PC-3 (cell line): ENCODE measurements at regions not wholly inside any gene's neighbourhood (a gene's known extent, or its start where the extent isn't known, plus 50 kb on each side); places are given as distances from the start of the nearest gene placed in this dataset.
A peak's percentile ranks its signal among the peaks of the same experiment; 100 is the strongest.

ENCODE experiments used
- ATAC-seq: fragments of 200-7000 bp; cut with Tn5 transposase; 2 replicates; pipeline ENCODE4 v1.9.1; 2020; ENCODE audit warnings: mild to moderate bottlenecking, moderate library complexity
- BruUV-seq: library from RNA; stranded (reverse); fragments of 400-500 nt; replicated peaks from 2 replicates; lab custom pipeline; 2021; lab: Mats Ljungman, UMichigan
- CTCF ChIA-PET: fragments of 300-600 bp; sonication (Branson Sonifier 250); formaldehyde crosslinking; loops from one replicate; lab custom pipeline; 2022; ENCODE audit warnings: antibody characterized with exemption; lab: Charles Lee
- POLR2A ChIA-PET: fragments of 300-600 bp; sonication (Branson Sonifier 250); formaldehyde crosslinking; loops from one replicate; lab custom pipeline; 2022; ENCODE audit warnings: antibody characterized with exemption; ENCODE audit not compliant: unreplicated experiment; lab: Charles Lee
- DNase-seq: peaks from one replicate; pipeline ENCODE4 v3.0.0-alpha.2; 2015
- H2AFZ ChIP-seq: fragments of 300-600 bp; sonication (generic); 2 replicates; pipeline ENCODE4 v1.6.0; 2016; ENCODE audit warnings: antibody characterized with exemption, low read length
- H3F3A ChIP-seq: fragments of 300-600 bp; sonication (generic); one replicate; pipeline ENCODE4 v1.6.0; 2017; ENCODE audit warnings: antibody characterized with exemption, low read length, control low read depth, mild to moderate bottlenecking; ENCODE audit not compliant: unreplicated experiment
- H3K27ac ChIP-seq: fragments of 300-600 bp; sonication (generic); 2 replicates; pipeline ENCODE4 v1.5.1; 2016; ENCODE audit warnings: mild to moderate bottlenecking, low read length
- H3K27me3 ChIP-seq: fragments of 300-600 bp; sonication (generic); 2 replicates; pipeline ENCODE4 v1.6.1; 2016; ENCODE audit warnings: low read length, mixed read lengths
- H3K36me3 ChIP-seq: fragments of 300-600 bp; sonication (generic); 2 replicates; pipeline ENCODE4 v1.6.1; 2016; ENCODE audit warnings: low read depth, mixed run types, low read length, mixed read lengths
- H3K4me1 ChIP-seq: fragments of 300-600 bp; sonication (generic); 2 replicates; pipeline ENCODE4 v1.5.1; 2016; ENCODE audit warnings: low read length; ENCODE audit not compliant: insufficient read depth
- H3K4me2 ChIP-seq: fragments of 300-600 bp; sonication (generic); 2 replicates; pipeline ENCODE4 v1.6.0; 2016; ENCODE audit warnings: low read length
- H3K4me3 ChIP-seq: fragments of 300-600 bp; sonication (generic); 2 replicates; pipeline ENCODE4 v1.5.1; 2016; ENCODE audit warnings: mild to moderate bottlenecking, low read length, mixed read lengths
- H3K79me2 ChIP-seq: fragments of 300-600 bp; sonication (generic); 2 replicates; pipeline ENCODE4 v1.6.1; 2017; ENCODE audit warnings: low read length, mixed read lengths
- H3K9ac ChIP-seq: fragments of 300-600 bp; sonication (generic); 2 replicates; pipeline ENCODE4 v1.6.0; 2016; ENCODE audit warnings: mild to moderate bottlenecking, low read length
- H3K9me2 ChIP-seq: fragments of 300-600 bp; sonication (generic); replicated peaks from 2 replicates; pipeline ENCODE4 v1.6.1; 2016; ENCODE audit warnings: mixed run types, low read length, mixed read lengths
- H3K9me3 ChIP-seq: fragments of 300-600 bp; sonication (generic); 2 replicates; pipeline ENCODE4 v1.6.1; 2016; ENCODE audit warnings: low read length, mixed read lengths
- H4K20me1 ChIP-seq: fragments of 300-600 bp; sonication (generic); 2 replicates; pipeline ENCODE4 v1.6.1; 2016; ENCODE audit warnings: low read length, mixed read lengths
- CTCF ChIP-seq: fragments of 300-600 bp; sonication (generic); conservative IDR thresholded peaks from 2 replicates; pipeline ENCODE4 v1.5.1; 2017; ENCODE audit warnings: antibody characterized with exemption, low read depth, mild to moderate bottlenecking, low read length
- EZH2 ChIP-seq: fragments of 300-600 bp; sonication (generic); IDR thresholded peaks from one replicate; pipeline ENCODE4 v1.6.1; 2017; ENCODE audit warnings: antibody characterized with exemption, mild to moderate bottlenecking, low read length; ENCODE audit not compliant: unreplicated experiment
- EZH2phosphoT487 ChIP-seq: fragments of 300-600 bp; sonication (generic); IDR thresholded peaks from 2 replicates; pipeline ENCODE4 v1.6.1; 2018; ENCODE audit warnings: mild to moderate bottlenecking, antibody characterized with exemption, low read length, borderline replicate concordance
- intact Hi-C: fragments of 100-400 bp; cut with micrococcal nuclease; formaldehyde crosslinking; loops from 2 replicates; pipeline ENCODE4 v1.9.0; 2023

- intact Hi-C loops = loop anchor here (10.0 kb wide), 1 partner anchor 270 kb away; no protein-coding TSS in a partner anchor
- CTCF ChIA-PET = no interaction called here
- POLR2A ChIA-PET = no interaction called here
These were observed 420.6 kb downstream of the CENPC start for GRCh38 chr4:67124716-67125115.

GRCh38 chr4:67122029-67122428 is 423.3 kb downstream of the CENPC start:
- CTCF ChIA-PET = interaction anchor here (1.0 kb wide), 1 partner anchor 205 kb away, joined by 3 read pairs; no protein-coding TSS in a partner anchor

More at GRCh38 chr4:67124716-67125115, 420.6 kb downstream of the CENPC start:
- Histone ChIP-seq H3K9ac (no peak overlapping the region), H3K4me3 (no peak overlapping the region), H3K9me2 (no peaks in the 10 kb centered on the region), H3K9me3 (no peaks in the 10 kb centered on the region), H4K20me1 (no peaks in the 10 kb centered on the region), H3K4me1 (no peaks in the 10 kb centered on the region), H3K27me3 (no peaks in the 10 kb centered on the region), H3K79me2 (no peaks in the 10 kb centered on the region), H3K36me3 (no peaks in the 10 kb centered on the region), H2AFZ (no peak overlapping the region), H3K4me2 (no peak overlapping the region), H3F3A (no peaks in the 10 kb centered on the region), H3K27ac (no peak overlapping the region)
- ATAC-seq (no peak), DNase-seq (no peak)
- BruUV-seq = no TSS peak
- TF ChIP-seq CTCF = no peak
- TF ChIP-seq EZH2phosphoT487 = no peak
- no peak for TF ChIP-seq EZH2

More at GRCh38 chr4:67122029-67122428, 423.3 kb downstream of the CENPC start:
- H3K36me3 ChIP-seq = no peaks in the 10 kb centered on the region
- H2AFZ ChIP-seq = no peak overlapping the region
- no peaks in the 10 kb centered on the region for H3K27me3 ChIP-seq
- ATAC-seq = peak; percentile 93
- no TSS peak for BruUV-seq
- DNase-seq = peak; percentile 66
- H3K79me2 ChIP-seq = no peaks in the 10 kb centered on the region
- no peaks in the 10 kb centered on the region for H3K9me2 ChIP-seq
- H4K20me1 ChIP-seq = no peaks in the 10 kb centered on the region
- intact Hi-C loops = loop anchor here (1.0 to 10.0 kb wide), 2 partner anchors 205 to 273 kb away; no protein-coding TSS in a partner anchor
- H3K4me2 ChIP-seq = no peak overlapping the region
- no peaks in the 10 kb centered on the region for H3K4me1 ChIP-seq
- no peak for TF ChIP-seq EZH2
- TF ChIP-seq CTCF = peak; percentile 81
- TF ChIP-seq EZH2phosphoT487 = no peak
- H3K9ac ChIP-seq = no peak overlapping the region
- no peaks in the 10 kb centered on the region for H3K9me3 ChIP-seq
- no peak overlapping the region for H3K27ac ChIP-seq
- H3K4me3 ChIP-seq = no peak overlapping the region
- H3F3A ChIP-seq = no peaks in the 10 kb centered on the region
- POLR2A ChIA-PET = no interaction called here
